Endothelial cell of umbilical vein (primary cell): ENCODE measurements at regions not wholly inside any gene's neighbourhood (a gene's known extent, or its start where the extent isn't known, plus 50 kb on each side); places are given as distances from the start of the nearest gene placed in this dataset.

Experiments used
- BruUV-seq: library from RNA; stranded (reverse); fragments of 400-500 nt; replicated peaks from 2 replicates; lab custom pipeline; 2021; lab: Mats Ljungman, UMichigan
- CTCF ChIA-PET: fragments of 300-600, 350-600 bp; sonication (Branson Sonifier 250); formaldehyde crosslinking; loops from one replicate; lab custom pipeline; 2021; ENCODE audit warnings: antibody characterized with exemption, inconsistent platforms; lab: Charles Lee
- POLR2A ChIA-PET: fragments of 300-600, 350-600 bp; sonication (Branson Sonifier 250); formaldehyde crosslinking; loops from one replicate; lab custom pipeline; 2021; ENCODE audit warnings: antibody characterized with exemption, inconsistent platforms; lab: Charles Lee
- DNase-seq: peaks from one replicate; pipeline ENCODE4 v3.0.0-alpha.2; 2011; ENCODE audit warnings: low read depth, low spot score
- FAIRE-seq: peaks from 2 replicates; lab custom pipeline; 2011; peaks lifted over from hg19 to GRCh38; lab: Jason Lieb, UNC
- H2AFZ ChIP-seq: 2 replicates; pipeline ENCODE4 v1.6.0; 2012; ENCODE audit warnings: low read depth, low read length, control low read depth, inconsistent platforms
- H3K27ac ChIP-seq: 2 replicates; pipeline ENCODE4 v1.5.1; 2011; ENCODE audit warnings: low read depth, mild to moderate bottlenecking, control low read depth, low read length, moderate library complexity; ENCODE audit not compliant: insufficient read depth
- H3K27me3 ChIP-seq, 2 experiments: 2 replicates each; pipeline versions ENCODE4 v1.6.0 to v1.6.1; 2011; ENCODE audit warnings: low read length in 2 of 2, mixed read lengths in 1 of 2; ENCODE audit not compliant: control insufficient read depth in 2 of 2, insufficient read depth in 2 of 2
- H3K36me3 ChIP-seq, 2 experiments: 2 replicates in 1 of 2; 3 replicates in 1 of 2; pipeline ENCODE4 v1.5.1; 2011; ENCODE audit warnings: low read length in 2 of 2, mild to moderate bottlenecking in 1 of 2, moderate library complexity in 1 of 2; ENCODE audit not compliant: control insufficient read depth in 2 of 2, insufficient read depth in 2 of 2; ENCODE audit errors: extremely low read depth in 1 of 2
- H3K4me1 ChIP-seq: 3 replicates; pipeline ENCODE4 v1.5.1; 2011; ENCODE audit warnings: mild to moderate bottlenecking, low read length; ENCODE audit not compliant: control insufficient read depth, insufficient read depth; ENCODE audit errors: extremely low read depth
- H3K4me2 ChIP-seq: 2 replicates; pipeline ENCODE4 v1.6.1; 2011; ENCODE audit warnings: low read length, control low read depth, mixed read lengths; ENCODE audit not compliant: insufficient read depth
- H3K4me3 ChIP-seq, 3 experiments: fragments of 200-600 bp in 1 of 3; sonication (generic), shearing (Covaris generic) in 1 of 3; replicated peaks in 1 of 3; 2 replicates each; pipeline ENCODE4 v1.5.1; 2011 to 2016; ENCODE audit warnings: control low read depth in 3 of 3, low read length in 3 of 3, mild to moderate bottlenecking in 2 of 3, inconsistent platforms in 1 of 3, low read depth in 1 of 3, moderate library complexity in 1 of 3; ENCODE audit not compliant: insufficient read depth in 1 of 3
- H3K79me2 ChIP-seq: 2 replicates; pipeline ENCODE4 v1.6.0; 2012; ENCODE audit warnings: low read length, inconsistent platforms; ENCODE audit not compliant: control insufficient read depth, insufficient read depth
- H3K9ac ChIP-seq: replicated peaks from 2 replicates; pipeline ENCODE3; 2011; ENCODE audit warnings: low read length, control low read depth; ENCODE audit not compliant: insufficient read depth; ENCODE audit errors: extremely low read depth
- H3K9me1 ChIP-seq: replicated peaks from 3 replicates; pipeline ENCODE4 v1.6.0; 2011; ENCODE audit warnings: mild to moderate bottlenecking, low read length; ENCODE audit not compliant: control insufficient read depth, insufficient read depth; ENCODE audit errors: extremely low read depth
- H3K9me3 ChIP-seq: replicated peaks from 2 replicates; pipeline ENCODE4 v1.5.1; 2012; ENCODE audit warnings: low read length, inconsistent platforms; ENCODE audit not compliant: control insufficient read depth, insufficient read depth
- H4K20me1 ChIP-seq: replicated peaks from 2 replicates; pipeline ENCODE3; 2011; ENCODE audit warnings: mild to moderate bottlenecking, low read length; ENCODE audit not compliant: control insufficient read depth, insufficient read depth; ENCODE audit errors: extremely low read depth
- CTCF ChIP-seq, 2 donors: IDR thresholded peaks; 1 replicate in 1 of 2; 2 replicates in 1 of 2; pipeline ENCODE4 v1.5.1; 2011; ENCODE audit warnings: low read length in 2 of 2, mild to moderate bottlenecking in 2 of 2, moderate library complexity in 2 of 2, control low read depth in 1 of 2, inconsistent platforms in 1 of 2, low read depth in 1 of 2; ENCODE audit not compliant: insufficient read depth in 1 of 2; ENCODE audit errors: extremely low read depth in 1 of 2
- EZH2 ChIP-seq: IDR thresholded peaks from 2 replicates; pipeline ENCODE4 v1.6.1; 2012; ENCODE audit warnings: borderline replicate concordance, low read depth, mild to moderate bottlenecking, moderate library complexity, low read length, inconsistent platforms; ENCODE audit not compliant: severe bottlenecking
- FOS ChIP-seq: IDR thresholded peaks from 2 replicates; pipeline ENCODE4 v1.6.1; 2011; ENCODE audit warnings: mild to moderate bottlenecking, low read length, moderate library complexity, borderline replicate concordance; ENCODE audit not compliant: insufficient read depth
- GATA2 ChIP-seq: IDR thresholded peaks from 2 replicates; pipeline ENCODE4 v1.7.0; 2011; ENCODE audit warnings: low read depth, mild to moderate bottlenecking, moderate library complexity, mixed read lengths, low read length; ENCODE audit not compliant: insufficient read length, insufficient read depth
- JUN ChIP-seq: IDR thresholded peaks from 2 replicates; pipeline ENCODE4 v1.6.1; 2011; ENCODE audit warnings: borderline replicate concordance, low read depth; ENCODE audit not compliant: insufficient read length, insufficient read depth
- MAX ChIP-seq: IDR thresholded peaks from 2 replicates; pipeline ENCODE4 v1.6.1; 2011; ENCODE audit not compliant: insufficient read depth, insufficient read length
- MYC ChIP-seq: IDR thresholded peaks from one replicate; pipeline ENCODE4 v1.6.1; 2011; ENCODE audit warnings: mild to moderate bottlenecking, low read depth, low read length
- POLR2A ChIP-seq: IDR thresholded peaks from 2 replicates; pipeline ENCODE4 v1.6.1; 2012; ENCODE audit warnings: low read depth, mild to moderate bottlenecking, control low read depth, low read length
- POLR2AphosphoS5 ChIP-seq: IDR thresholded peaks from 2 replicates; pipeline ENCODE4 v1.6.1; 2012; ENCODE audit warnings: low read depth, mild to moderate bottlenecking, control low read depth, low read length, moderate library complexity; ENCODE audit not compliant: insufficient read depth
- dilution Hi-C: fragments of 300-500 bp; cut with MboI; formaldehyde crosslinking; loops from one replicate; pipeline ENCODE4 v1.15.0; 2019; ENCODE audit warnings: low sequenced_read_pairs; ENCODE audit not compliant: extremely low pct_ligation_motif_present
- intact Hi-C: fragments of 100-400 bp; cut with micrococcal nuclease; formaldehyde crosslinking; loops from one replicate; pipeline ENCODE4 v1.10.0; 2022

GRCh38 chr10:43753397-43754061 is 104.8 kb upstream of the ZNF32 start:
- H3K27ac ChIP-seq = no peak overlapping the region
- no peak overlapping the region for H2AFZ ChIP-seq
- no peaks in the 10 kb centered on the region for H3K27me3 ChIP-seq
- no peak overlapping the region for H3K4me3 ChIP-seq
- H3K36me3 ChIP-seq = no peaks in the 10 kb centered on the region
- H3K79me2 ChIP-seq = no peaks in the 10 kb centered on the region
- DNase-seq (no peak), FAIRE-seq (no peak)
- no TSS peak for BruUV-seq
- H3K9ac ChIP-seq = no peak overlapping the region
- H4K20me1 ChIP-seq = no peaks in the 10 kb centered on the region
- TF ChIP-seq JUN (no peak), POLR2AphosphoS5 (no peak), POLR2A (no peak), GATA2 (no peak), FOS (no peak), MYC (no peak), CTCF (IDR thresholded peaks at IDR 0.05; ENCODE audit: extremely low read depth in 1 of 2, insufficient read depth in 1 of 2, low read depth in 1 of 2, low read length in 2 of 2) (no peak), EZH2 (no peak), MAX (no peak)
- ChIA-PET POLR2A (no interaction called here), CTCF (no interaction called here)
- no peaks in the 10 kb centered on the region for H3K9me1 ChIP-seq
- no peak overlapping the region for H3K4me2 ChIP-seq
- H3K4me1 ChIP-seq = no peaks in the 10 kb centered on the region
- intact Hi-C loops (no loop called here), dilution Hi-C loops (no loop called here)
- no peaks in the 10 kb centered on the region for H3K9me3 ChIP-seq
